ENCODE measurements at regions not wholly inside any gene's neighbourhood (a gene's known extent, or its start where the extent isn't known, plus 50 kb on each side); places are given as distances from the start of the nearest gene placed in this dataset.

- Histone ChIP-seq H3K4me1 (ENCODE audit: insufficient read depth) (no peaks in the 10 kb centered on the region), H2AFZ (no peak overlapping the region), H3K4me3 (no peak overlapping the region), H3K9me3 (ENCODE audit: low read depth) (no peaks in the 10 kb centered on the region), H4K20me1 (ENCODE audit: insufficient read depth, poor library complexity, severe bottlenecking) (no peaks in the 10 kb centered on the region), H3K27ac (no peak overlapping the region), H3K36me3 (replicated peaks; ENCODE audit: insufficient read depth, low read depth) (no peaks in the 10 kb centered on the region), H3K9me2 (replicated peaks; ENCODE audit: insufficient read depth) (no peaks in the 10 kb centered on the region), H3K79me2 (no peaks in the 10 kb centered on the region), H3K27me3 (no peaks in the 10 kb centered on the region), H3K4me2 (no peak overlapping the region)
- 77% methylated on average over 4 of the region's 4 CpGs for WGBS (ENCODE audit: low lambda C conversion rate, missing lambda C conversion rate)
- no peak for DNase-seq (ENCODE audit: low spot score)
- TF ChIP-seq, protein P1, sequence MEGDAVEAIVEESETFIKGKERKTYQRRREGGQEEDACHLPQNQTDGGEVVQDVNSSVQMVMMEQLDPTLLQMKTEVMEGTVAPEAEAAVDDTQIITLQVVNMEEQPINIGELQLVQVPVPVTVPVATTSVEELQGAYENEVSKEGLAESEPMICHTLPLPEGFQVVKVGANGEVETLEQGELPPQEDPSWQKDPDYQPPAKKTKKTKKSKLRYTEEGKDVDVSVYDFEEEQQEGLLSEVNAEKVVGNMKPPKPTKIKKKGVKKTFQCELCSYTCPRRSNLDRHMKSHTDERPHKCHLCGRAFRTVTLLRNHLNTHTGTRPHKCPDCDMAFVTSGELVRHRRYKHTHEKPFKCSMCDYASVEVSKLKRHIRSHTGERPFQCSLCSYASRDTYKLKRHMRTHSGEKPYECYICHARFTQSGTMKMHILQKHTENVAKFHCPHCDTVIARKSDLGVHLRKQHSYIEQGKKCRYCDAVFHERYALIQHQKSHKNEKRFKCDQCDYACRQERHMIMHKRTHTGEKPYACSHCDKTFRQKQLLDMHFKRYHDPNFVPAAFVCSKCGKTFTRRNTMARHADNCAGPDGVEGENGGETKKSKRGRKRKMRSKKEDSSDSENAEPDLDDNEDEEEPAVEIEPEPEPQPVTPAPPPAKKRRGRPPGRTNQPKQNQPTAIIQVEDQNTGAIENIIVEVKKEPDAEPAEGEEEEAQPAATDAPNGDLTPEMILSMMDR (IDR thresholded peaks at IDR 0.05; ENCODE audit: poor library complexity), result no peak
- TF ChIP-seq EZH2phosphoT487 (IDR thresholded peaks at IDR 0.05; ENCODE audit: low read depth, severe bottlenecking, unreplicated experiment), result no peak
Observed at GRCh38 chr11:79950172-79950571, 509.3 kb upstream of the TENM4 start.

DNA sequence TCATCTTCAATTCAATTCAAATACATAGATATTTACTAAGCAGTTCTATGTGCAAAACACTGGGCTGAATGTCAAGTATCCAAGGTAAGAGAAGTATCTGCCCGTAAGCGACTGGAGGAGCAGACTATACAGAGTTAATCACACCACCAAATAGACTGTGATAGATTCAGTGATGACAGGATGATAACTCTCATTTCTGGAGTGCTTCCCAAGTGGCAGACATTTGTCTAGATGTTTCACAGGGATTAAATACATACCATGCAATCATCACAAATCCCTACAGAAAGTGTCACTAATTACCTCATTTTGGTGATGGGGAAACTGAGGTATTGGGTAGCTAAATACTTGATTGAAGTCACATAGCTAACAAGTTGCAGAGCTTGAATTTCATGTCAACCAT lies 508.7 kb upstream of the TENM4 start:
- no peaks in the 10 kb centered on the region for H3K27me3 ChIP-seq

DNA sequence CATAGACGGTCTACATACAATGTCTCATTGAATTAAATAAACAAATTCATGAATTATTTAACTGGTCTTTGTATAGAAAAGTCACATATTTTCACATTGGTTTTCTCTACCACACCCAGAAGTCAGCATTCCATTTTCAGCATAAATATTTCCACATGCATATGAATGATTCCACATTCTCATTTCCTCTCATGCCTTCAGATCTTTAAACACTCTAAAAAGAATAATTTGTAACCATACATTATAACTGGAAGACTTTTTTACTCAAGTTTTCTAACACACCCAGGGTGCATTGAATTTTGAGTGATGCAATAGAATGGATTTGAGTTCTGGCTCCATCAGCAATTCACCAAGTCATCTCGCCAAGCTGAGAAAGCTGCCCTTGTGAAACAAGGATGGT lies 501.8 kb upstream of the TENM4 start:
- Histone ChIP-seq H3K27me3 (no peaks in the 10 kb centered on the region), H3K27ac (no peak overlapping the region), H3K4me3 (no peak overlapping the region), H3K4me2 (no peak overlapping the region), H3K9me3 (ENCODE audit: low read depth) (no peaks in the 10 kb centered on the region), H3K4me1 (ENCODE audit: insufficient read depth) (no peaks in the 10 kb centered on the region), H2AFZ (no peak overlapping the region), H3K9me2 (replicated peaks; ENCODE audit: insufficient read depth) (no peaks in the 10 kb centered on the region), H3K79me2 (no peaks in the 10 kb centered on the region), H4K20me1 (ENCODE audit: insufficient read depth, poor library complexity, severe bottlenecking) (no peaks in the 10 kb centered on the region), H3K36me3 (replicated peaks; ENCODE audit: insufficient read depth, low read depth) (no peaks in the 10 kb centered on the region)
- 99% methylated on average over 2 of the region's 2 CpGs for WGBS (ENCODE audit: low lambda C conversion rate, missing lambda C conversion rate)
- no peak for TF ChIP-seq EZH2phosphoT487 (IDR thresholded peaks at IDR 0.05; ENCODE audit: low read depth, severe bottlenecking, unreplicated experiment)
- TF ChIP-seq EZH2 (IDR thresholded peaks at IDR 0.05; ENCODE audit: borderline replicate concordance), result no peak
- TF ChIP-seq, protein P1 (IDR thresholded peaks at IDR 0.05; ENCODE audit: poor library complexity), result no peak
- DNase-seq (ENCODE audit: low spot score), result no peak

More for the DNA sequence above, 508.7 kb upstream of the TENM4 start:
- Histone ChIP-seq H2AFZ (no peak overlapping the region), H3K4me1 (ENCODE audit: insufficient read depth) (no peaks in the 10 kb centered on the region), H4K20me1 (ENCODE audit: insufficient read depth, poor library complexity, severe bottlenecking) (no peaks in the 10 kb centered on the region), H3K27ac (no peak overlapping the region), H3K36me3 (replicated peaks; ENCODE audit: insufficient read depth, low read depth) (no peaks in the 10 kb centered on the region), H3K79me2 (no peaks in the 10 kb centered on the region), H3K9me3 (ENCODE audit: low read depth) (no peaks in the 10 kb centered on the region), H3K9me2 (replicated peaks; ENCODE audit: insufficient read depth) (no peaks in the 10 kb centered on the region), H3K4me2 (no peak overlapping the region), H3K4me3 (no peak overlapping the region)
- no peak for TF ChIP-seq EZH2phosphoT487 (IDR thresholded peaks at IDR 0.05; ENCODE audit: low read depth, severe bottlenecking, unreplicated experiment)
- no peak for TF ChIP-seq EZH2 (IDR thresholded peaks at IDR 0.05; ENCODE audit: borderline replicate concordance)
- TF ChIP-seq, protein P1 (IDR thresholded peaks at IDR 0.05; ENCODE audit: poor library complexity), result no peak
- no peak for DNase-seq (ENCODE audit: low spot score)
- 66% methylated on average over 2 of the region's 2 CpGs for WGBS (ENCODE audit: low lambda C conversion rate, missing lambda C conversion rate)

DNA sequence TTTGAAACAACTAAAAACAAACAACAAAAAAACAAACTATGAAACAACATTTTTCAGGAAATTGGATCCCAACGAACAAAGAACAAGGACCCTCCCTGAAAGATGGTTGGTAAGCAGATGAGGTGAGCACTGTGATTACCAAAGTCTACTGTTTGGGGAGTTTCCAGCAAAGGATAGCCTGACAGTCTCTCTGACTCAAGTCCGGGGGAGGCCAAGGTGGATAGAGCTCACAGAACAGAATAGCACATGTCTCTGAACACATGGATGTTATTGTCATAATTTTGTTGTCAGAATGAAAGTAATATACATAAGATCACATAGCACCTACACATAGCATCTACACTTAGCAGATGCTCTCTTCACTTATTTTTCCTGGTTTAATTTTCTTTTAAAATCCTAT lies 501.3 kb upstream of the TENM4 start:
- Histone ChIP-seq H2AFZ (no peak overlapping the region), H3K4me1 (ENCODE audit: insufficient read depth) (no peaks in the 10 kb centered on the region), H3K36me3 (replicated peaks; ENCODE audit: insufficient read depth, low read depth) (no peaks in the 10 kb centered on the region), H3K9me3 (ENCODE audit: low read depth) (no peaks in the 10 kb centered on the region), H3K4me3 (no peak overlapping the region), H3K27ac (no peak overlapping the region), H4K20me1 (ENCODE audit: insufficient read depth, poor library complexity, severe bottlenecking) (no peaks in the 10 kb centered on the region), H3K27me3 (no peaks in the 10 kb centered on the region), H3K79me2 (no peaks in the 10 kb centered on the region), H3K4me2 (no peak overlapping the region), H3K9me2 (replicated peaks; ENCODE audit: insufficient read depth) (no peaks in the 10 kb centered on the region)
- 77% methylated on average over 2 of the region's 2 CpGs for WGBS (ENCODE audit: low lambda C conversion rate, missing lambda C conversion rate)
- TF ChIP-seq EZH2phosphoT487 (IDR thresholded peaks at IDR 0.05; ENCODE audit: low read depth, severe bottlenecking, unreplicated experiment), result no peak
- TF ChIP-seq, protein P1 (IDR thresholded peaks at IDR 0.05; ENCODE audit: poor library complexity), result no peak
- no peak for TF ChIP-seq EZH2 (IDR thresholded peaks at IDR 0.05; ENCODE audit: borderline replicate concordance)
- no peak for DNase-seq (ENCODE audit: low spot score)
